ENCODE measurements at regions not wholly inside any gene's neighbourhood (a gene's known extent, or its start where the extent isn't known, plus 50 kb on each side); places are given as distances from the start of the nearest gene placed in this dataset.

- DNase-seq: no peak
- no peaks in the 10 kb centered on the region for H3K27me3 ChIP-seq (replicated peaks)
- TF ChIP-seq, protein P1, sequence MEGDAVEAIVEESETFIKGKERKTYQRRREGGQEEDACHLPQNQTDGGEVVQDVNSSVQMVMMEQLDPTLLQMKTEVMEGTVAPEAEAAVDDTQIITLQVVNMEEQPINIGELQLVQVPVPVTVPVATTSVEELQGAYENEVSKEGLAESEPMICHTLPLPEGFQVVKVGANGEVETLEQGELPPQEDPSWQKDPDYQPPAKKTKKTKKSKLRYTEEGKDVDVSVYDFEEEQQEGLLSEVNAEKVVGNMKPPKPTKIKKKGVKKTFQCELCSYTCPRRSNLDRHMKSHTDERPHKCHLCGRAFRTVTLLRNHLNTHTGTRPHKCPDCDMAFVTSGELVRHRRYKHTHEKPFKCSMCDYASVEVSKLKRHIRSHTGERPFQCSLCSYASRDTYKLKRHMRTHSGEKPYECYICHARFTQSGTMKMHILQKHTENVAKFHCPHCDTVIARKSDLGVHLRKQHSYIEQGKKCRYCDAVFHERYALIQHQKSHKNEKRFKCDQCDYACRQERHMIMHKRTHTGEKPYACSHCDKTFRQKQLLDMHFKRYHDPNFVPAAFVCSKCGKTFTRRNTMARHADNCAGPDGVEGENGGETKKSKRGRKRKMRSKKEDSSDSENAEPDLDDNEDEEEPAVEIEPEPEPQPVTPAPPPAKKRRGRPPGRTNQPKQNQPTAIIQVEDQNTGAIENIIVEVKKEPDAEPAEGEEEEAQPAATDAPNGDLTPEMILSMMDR (IDR thresholded peaks at IDR 0.05; ENCODE audit: low read depth, low read length, missing control alignments): no peak
- no peak overlapping the region for H3K27ac ChIP-seq
- H3K36me3 ChIP-seq (replicated peaks): no peaks in the 10 kb centered on the region
- in situ Hi-C loops (cut with HindIII; ENCODE audit: low pct_ligation_motif_present, low sequenced_read_pairs): no loop called here
- H3K4me3 ChIP-seq (ENCODE audit: low read depth, low read length): no peak overlapping the region
Measured at GRCh38 chr2:4174796-4175195, 471.4 kb downstream of the DCDC2C start.

GRCh38 chr2:4175343-4175742, 472.0 kb downstream of the DCDC2C start:
- no peaks in the 10 kb centered on the region for H3K27me3 ChIP-seq (replicated peaks)
- no peaks in the 10 kb centered on the region for H3K36me3 ChIP-seq (replicated peaks)
- no peak overlapping the region for H3K27ac ChIP-seq
- TF ChIP-seq, protein P1 (IDR thresholded peaks at IDR 0.05; ENCODE audit: low read depth, low read length, missing control alignments): no peak
- DNase-seq: no peak
- no peak overlapping the region for H3K4me3 ChIP-seq (ENCODE audit: low read depth, low read length)
- in situ Hi-C loops (cut with HindIII; ENCODE audit: low pct_ligation_motif_present, low sequenced_read_pairs): no loop called here

DNA sequence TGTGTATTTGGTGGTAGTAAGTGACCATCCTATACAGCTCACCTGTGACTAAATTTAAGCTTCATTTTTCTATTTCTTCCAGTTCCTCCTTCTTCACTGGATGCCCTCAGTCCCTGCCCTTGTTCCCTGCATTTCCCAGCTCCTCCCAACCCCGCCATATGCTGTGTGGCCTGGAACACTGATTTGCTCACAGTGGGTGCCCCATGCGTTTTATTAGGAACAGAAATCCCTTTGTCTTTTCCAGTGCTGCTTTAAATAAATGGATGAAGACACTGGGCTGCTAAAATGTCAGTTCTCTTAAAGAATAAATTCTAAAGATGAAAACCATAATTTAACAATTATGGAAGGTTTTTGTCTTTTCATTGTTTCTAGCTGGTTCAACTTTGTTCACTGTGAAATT, 477.3 kb downstream of the DCDC2C start:
- no peaks in the 10 kb centered on the region for H3K36me3 ChIP-seq (replicated peaks)
- TF ChIP-seq, protein P1 (IDR thresholded peaks at IDR 0.05; ENCODE audit: low read depth, low read length, missing control alignments): no peak
- in situ Hi-C loops (cut with HindIII; ENCODE audit: low pct_ligation_motif_present, low sequenced_read_pairs): no loop called here
- H3K4me3 ChIP-seq (ENCODE audit: low read depth, low read length): no peak overlapping the region
- no peak for DNase-seq
- no peak overlapping the region for H3K27ac ChIP-seq
- no peaks in the 10 kb centered on the region for H3K27me3 ChIP-seq (replicated peaks)

GRCh38 chr2:4181062-4181461, 477.7 kb downstream of the DCDC2C start:
- no peaks in the 10 kb centered on the region for H3K36me3 ChIP-seq (replicated peaks)
- no peak for DNase-seq
- no peaks in the 10 kb centered on the region for H3K27me3 ChIP-seq (replicated peaks)
- H3K4me3 ChIP-seq (ENCODE audit: low read depth, low read length): no peak overlapping the region
- in situ Hi-C loops (cut with HindIII; ENCODE audit: low pct_ligation_motif_present, low sequenced_read_pairs): no loop called here
- TF ChIP-seq, protein P1 (IDR thresholded peaks at IDR 0.05; ENCODE audit: low read depth, low read length, missing control alignments): no peak
- no peak overlapping the region for H3K27ac ChIP-seq

DNA sequence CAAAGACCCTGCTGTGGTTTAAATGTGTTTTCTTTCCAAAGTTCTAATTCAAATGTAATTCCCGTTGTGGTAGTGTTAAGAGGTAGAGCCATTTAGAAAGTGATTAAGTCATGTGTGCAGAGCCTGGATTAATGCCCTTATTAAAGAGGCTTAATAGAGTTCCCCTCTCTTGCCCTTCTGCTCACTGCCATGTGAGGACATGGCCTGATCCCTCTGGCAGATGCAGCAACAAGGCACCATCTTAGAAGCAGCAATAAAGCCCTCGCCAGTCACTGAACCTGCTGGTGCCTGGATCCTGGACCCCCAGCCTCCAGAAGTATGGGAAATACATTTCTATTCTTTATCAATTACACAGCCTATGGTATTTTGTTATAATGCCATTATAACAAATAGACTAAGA, 485.2 kb downstream of the DCDC2C start:
- H3K27ac ChIP-seq: no peak overlapping the region

GRCh38 chr2:4190548-4190947, 487.2 kb downstream of the DCDC2C start:
- no peaks in the 10 kb centered on the region for H3K27me3 ChIP-seq (replicated peaks)
- TF ChIP-seq, protein P1 (IDR thresholded peaks at IDR 0.05; ENCODE audit: low read depth, low read length, missing control alignments): no peak
- H3K4me3 ChIP-seq (ENCODE audit: low read depth, low read length): no peak overlapping the region
- no peak for DNase-seq
- H3K27ac ChIP-seq: no peak overlapping the region
- in situ Hi-C loops (cut with HindIII; ENCODE audit: low pct_ligation_motif_present, low sequenced_read_pairs): no loop called here
- no peaks in the 10 kb centered on the region for H3K36me3 ChIP-seq (replicated peaks)

More for the DNA sequence above, 485.2 kb downstream of the DCDC2C start:
- in situ Hi-C loops (cut with HindIII; ENCODE audit: low pct_ligation_motif_present, low sequenced_read_pairs): no loop called here
- TF ChIP-seq, protein P1 (IDR thresholded peaks at IDR 0.05; ENCODE audit: low read depth, low read length, missing control alignments): no peak
- Histone ChIP-seq H3K27me3 (replicated peaks) (no peaks in the 10 kb centered on the region), H3K4me3 (ENCODE audit: low read depth, low read length) (no peak overlapping the region), H3K36me3 (replicated peaks) (no peaks in the 10 kb centered on the region)
- DNase-seq: no peak
